ENCODE measurements at regions not wholly inside any gene's neighbourhood (a gene's known extent, or its start where the extent isn't known, plus 50 kb on each side); places are given as distances from the start of the nearest gene placed in this dataset.
"Not testable (repeated sequence)": the region's sequence is repeated elsewhere in the genome, so short reads cannot be mapped to it uniquely, and the experiment has no call there.

DNA sequence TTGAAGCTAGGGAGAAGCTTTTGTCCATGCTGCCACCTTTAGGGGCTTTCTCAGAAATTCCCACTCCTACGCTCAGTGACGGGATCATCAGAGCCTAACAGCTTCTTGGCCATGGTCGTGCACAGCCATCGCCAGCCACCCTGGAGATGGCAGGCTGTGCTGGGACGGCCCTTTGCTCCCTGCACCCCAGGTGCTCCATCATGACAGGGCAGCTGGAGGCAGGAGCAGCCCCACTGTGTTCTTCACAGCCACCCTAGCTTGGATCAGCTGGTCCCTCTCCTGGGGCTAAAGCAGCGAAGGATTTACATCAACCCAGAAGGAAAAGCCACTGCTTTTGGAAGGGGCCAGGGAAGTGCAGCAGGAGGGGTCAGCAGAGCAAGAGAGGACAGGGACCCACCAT is 235.9 kb downstream of the LY86 start:
- TF ChIP-seq, protein P1, sequence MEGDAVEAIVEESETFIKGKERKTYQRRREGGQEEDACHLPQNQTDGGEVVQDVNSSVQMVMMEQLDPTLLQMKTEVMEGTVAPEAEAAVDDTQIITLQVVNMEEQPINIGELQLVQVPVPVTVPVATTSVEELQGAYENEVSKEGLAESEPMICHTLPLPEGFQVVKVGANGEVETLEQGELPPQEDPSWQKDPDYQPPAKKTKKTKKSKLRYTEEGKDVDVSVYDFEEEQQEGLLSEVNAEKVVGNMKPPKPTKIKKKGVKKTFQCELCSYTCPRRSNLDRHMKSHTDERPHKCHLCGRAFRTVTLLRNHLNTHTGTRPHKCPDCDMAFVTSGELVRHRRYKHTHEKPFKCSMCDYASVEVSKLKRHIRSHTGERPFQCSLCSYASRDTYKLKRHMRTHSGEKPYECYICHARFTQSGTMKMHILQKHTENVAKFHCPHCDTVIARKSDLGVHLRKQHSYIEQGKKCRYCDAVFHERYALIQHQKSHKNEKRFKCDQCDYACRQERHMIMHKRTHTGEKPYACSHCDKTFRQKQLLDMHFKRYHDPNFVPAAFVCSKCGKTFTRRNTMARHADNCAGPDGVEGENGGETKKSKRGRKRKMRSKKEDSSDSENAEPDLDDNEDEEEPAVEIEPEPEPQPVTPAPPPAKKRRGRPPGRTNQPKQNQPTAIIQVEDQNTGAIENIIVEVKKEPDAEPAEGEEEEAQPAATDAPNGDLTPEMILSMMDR (IDR thresholded peaks at IDR 0.05): no peak
- no peak for TF ChIP-seq ZFX (IDR thresholded peaks at IDR 0.05; ENCODE audit: borderline replicate concordance)
- H3K27ac ChIP-seq: no peak overlapping the region

- no peak overlapping the region for H3K27ac ChIP-seq
- TF ChIP-seq ZFX (IDR thresholded peaks at IDR 0.05; ENCODE audit: borderline replicate concordance): no peak
- TF ChIP-seq, protein P1 (IDR thresholded peaks at IDR 0.05): no peak
Measured at GRCh38 chr6:6825193-6825784, 236.8 kb downstream of the LY86 start.

- no peak overlapping the region for H3K27ac ChIP-seq
- TF ChIP-seq ZFX (IDR thresholded peaks at IDR 0.05; ENCODE audit: borderline replicate concordance): no peak
- TF ChIP-seq, protein P1 (IDR thresholded peaks at IDR 0.05): no peak
Measured at GRCh38 chr6:6826095-6826901, 237.8 kb downstream of the LY86 start.

- no peak overlapping the region for H3K27ac ChIP-seq
- no peak for TF ChIP-seq ZFX (IDR thresholded peaks at IDR 0.05; ENCODE audit: borderline replicate concordance)
- TF ChIP-seq, protein P1 (IDR thresholded peaks at IDR 0.05): no peak
Measured at GRCh38 chr6:6826961-6827360, 238.4 kb downstream of the LY86 start.

GRCh38 chr6:6829872-6830685 is 241.6 kb downstream of the LY86 start:
- no peak overlapping the region for H3K27ac ChIP-seq
- TF ChIP-seq ZFX (IDR thresholded peaks at IDR 0.05; ENCODE audit: borderline replicate concordance): no peak
- TF ChIP-seq, protein P1 (IDR thresholded peaks at IDR 0.05): no peak

- not testable (repeated sequence) for H3K27ac ChIP-seq
Measured at GRCh38 chr6:6830686-6831063, 242.2 kb downstream of the LY86 start.

GRCh38 chr6:6832439-6832838 is 243.9 kb downstream of the LY86 start:
- no peak for TF ChIP-seq ZFX (IDR thresholded peaks at IDR 0.05; ENCODE audit: borderline replicate concordance)
- TF ChIP-seq, protein P1 (IDR thresholded peaks at IDR 0.05): no peak
- H3K27ac ChIP-seq: no peak overlapping the region

All from 22Rv1 (cell line).